Fibroblast of villous mesenchyme (primary cell): ENCODE measurements at regions not wholly inside any gene's neighbourhood (a gene's known extent, or its start where the extent isn't known, plus 50 kb on each side); places are given as distances from the start of the nearest gene placed in this dataset.

ENCODE experiments used
- DNase-seq: peaks from one replicate; pipeline ENCODE4 v3.0.0-alpha.2; 2010; ENCODE audit warnings: low read depth
- H3K4me3 ChIP-seq: 2 replicates; pipeline ENCODE4 v1.5.1; 2011; ENCODE audit warnings: low read depth, mild to moderate bottlenecking, low read length
- TF ChIP-seq, protein P1 (sequence below): IDR thresholded peaks from 2 replicates; pipeline ENCODE4 v1.5.1; 2012; ENCODE audit warnings: low read depth, mild to moderate bottlenecking, low read length; ENCODE audit not compliant: insufficient read depth

DNA sequence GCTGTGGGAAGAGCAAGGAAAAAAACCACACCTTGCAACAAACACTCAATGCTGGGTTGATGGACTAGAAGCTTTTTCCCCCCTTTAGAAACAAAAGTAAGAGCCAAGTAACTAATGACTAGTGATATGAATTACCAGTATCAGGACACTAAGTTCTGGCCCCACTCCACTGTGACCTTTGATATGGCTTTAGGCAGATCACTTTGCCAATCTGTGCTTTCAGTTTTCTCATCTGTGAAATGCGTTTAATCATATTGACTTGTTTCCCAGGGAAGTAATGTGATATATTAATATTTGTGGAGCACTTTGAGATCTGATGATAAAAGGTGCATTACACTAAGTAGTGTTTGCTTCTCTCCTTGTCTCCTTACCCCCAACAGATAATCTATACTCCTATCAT lies 319.3 kb upstream of the SATB1 start:
- no peak overlapping the region for H3K4me3 ChIP-seq
- DNase-seq, result no peak
- TF ChIP-seq, protein P1, sequence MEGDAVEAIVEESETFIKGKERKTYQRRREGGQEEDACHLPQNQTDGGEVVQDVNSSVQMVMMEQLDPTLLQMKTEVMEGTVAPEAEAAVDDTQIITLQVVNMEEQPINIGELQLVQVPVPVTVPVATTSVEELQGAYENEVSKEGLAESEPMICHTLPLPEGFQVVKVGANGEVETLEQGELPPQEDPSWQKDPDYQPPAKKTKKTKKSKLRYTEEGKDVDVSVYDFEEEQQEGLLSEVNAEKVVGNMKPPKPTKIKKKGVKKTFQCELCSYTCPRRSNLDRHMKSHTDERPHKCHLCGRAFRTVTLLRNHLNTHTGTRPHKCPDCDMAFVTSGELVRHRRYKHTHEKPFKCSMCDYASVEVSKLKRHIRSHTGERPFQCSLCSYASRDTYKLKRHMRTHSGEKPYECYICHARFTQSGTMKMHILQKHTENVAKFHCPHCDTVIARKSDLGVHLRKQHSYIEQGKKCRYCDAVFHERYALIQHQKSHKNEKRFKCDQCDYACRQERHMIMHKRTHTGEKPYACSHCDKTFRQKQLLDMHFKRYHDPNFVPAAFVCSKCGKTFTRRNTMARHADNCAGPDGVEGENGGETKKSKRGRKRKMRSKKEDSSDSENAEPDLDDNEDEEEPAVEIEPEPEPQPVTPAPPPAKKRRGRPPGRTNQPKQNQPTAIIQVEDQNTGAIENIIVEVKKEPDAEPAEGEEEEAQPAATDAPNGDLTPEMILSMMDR, result no peak

DNA sequence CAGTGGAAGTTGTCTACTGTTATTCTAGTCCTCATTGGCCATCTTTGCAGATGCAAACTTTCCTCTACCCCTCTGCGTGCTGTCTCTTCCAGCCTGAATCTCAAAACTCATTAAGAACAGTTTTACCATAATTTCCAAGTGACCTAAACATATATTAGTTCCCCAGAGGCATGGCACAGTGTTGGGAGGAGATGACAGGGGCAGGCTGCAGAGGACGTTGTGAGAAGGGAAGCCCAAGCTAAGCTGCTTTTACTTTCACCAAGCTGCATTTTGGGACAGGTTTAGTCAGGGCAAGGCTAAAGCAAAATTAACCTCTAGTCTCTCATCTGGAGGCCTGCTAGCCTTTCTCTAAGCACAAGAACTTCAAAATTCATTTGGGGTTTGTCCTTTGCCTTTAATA lies 318.6 kb upstream of the SATB1 start:
- no peak for DNase-seq
- TF ChIP-seq, protein P1, result no peak
- no peak overlapping the region for H3K4me3 ChIP-seq

DNA sequence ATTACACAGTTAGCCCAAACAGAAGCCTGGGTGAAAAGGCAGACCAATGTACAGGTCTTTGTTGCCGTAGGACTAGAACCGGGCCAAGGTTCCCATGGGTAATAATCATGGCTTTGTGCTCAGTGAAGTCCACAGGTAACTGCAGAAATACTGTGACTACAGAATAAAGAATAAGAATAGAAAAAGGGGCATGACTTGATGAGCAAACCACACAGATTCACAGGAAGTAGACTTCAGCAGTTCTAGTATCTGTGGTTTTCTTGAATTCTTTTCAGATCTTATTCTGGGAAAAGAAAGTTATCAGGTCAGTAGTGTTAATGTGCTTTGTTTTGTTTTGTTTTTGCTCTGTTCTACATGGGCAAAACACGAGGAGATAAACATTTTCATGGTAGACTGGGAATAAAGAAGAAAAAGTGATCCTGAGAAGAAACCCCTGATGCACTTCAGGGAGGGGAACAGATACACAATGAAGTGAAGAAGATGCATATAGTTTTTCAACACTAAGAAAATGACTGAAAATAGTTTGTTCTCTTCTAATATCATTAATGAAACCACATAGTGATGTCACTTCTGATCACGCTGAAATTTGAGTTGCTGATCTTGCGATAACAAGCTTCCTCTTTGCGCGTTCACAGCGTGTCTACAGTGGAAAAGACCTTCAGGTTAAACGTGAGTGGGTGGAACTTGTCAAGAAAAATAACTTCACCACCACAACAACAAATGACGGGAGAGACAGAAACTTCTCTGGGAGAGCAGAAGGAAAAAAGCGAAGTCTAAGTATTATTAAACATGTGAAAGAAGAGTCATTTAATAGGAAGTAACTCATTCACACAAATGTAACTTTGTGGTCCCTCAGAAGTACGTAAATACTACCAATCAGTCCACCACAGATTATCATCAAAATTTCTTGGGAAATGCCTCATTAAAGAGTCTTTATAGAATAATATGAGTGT lies 315.8 kb upstream of the SATB1 start:
- TF ChIP-seq, protein P1, result no peak
- no peak overlapping the region for H3K4me3 ChIP-seq
- no peak for DNase-seq

DNA sequence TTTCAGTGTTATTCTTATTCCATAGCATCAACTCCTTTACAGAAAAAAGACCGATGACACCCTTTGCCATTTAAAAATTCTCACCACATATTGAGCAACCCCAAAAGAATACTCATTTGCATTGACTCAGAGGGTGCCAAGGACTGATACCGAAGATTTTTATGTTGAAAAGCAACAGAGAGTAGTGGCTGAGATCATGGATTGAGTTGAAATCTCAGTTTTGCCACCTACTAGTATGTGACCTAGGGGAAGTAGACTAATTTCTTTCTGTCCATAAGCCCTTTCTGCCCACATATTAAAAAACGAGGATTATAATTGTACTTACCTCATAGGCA lies 313.9 kb upstream of the SATB1 start:
- TF ChIP-seq, protein P1, result no peak
- H3K4me3 ChIP-seq, result no peak overlapping the region
- DNase-seq, result no peak

DNA sequence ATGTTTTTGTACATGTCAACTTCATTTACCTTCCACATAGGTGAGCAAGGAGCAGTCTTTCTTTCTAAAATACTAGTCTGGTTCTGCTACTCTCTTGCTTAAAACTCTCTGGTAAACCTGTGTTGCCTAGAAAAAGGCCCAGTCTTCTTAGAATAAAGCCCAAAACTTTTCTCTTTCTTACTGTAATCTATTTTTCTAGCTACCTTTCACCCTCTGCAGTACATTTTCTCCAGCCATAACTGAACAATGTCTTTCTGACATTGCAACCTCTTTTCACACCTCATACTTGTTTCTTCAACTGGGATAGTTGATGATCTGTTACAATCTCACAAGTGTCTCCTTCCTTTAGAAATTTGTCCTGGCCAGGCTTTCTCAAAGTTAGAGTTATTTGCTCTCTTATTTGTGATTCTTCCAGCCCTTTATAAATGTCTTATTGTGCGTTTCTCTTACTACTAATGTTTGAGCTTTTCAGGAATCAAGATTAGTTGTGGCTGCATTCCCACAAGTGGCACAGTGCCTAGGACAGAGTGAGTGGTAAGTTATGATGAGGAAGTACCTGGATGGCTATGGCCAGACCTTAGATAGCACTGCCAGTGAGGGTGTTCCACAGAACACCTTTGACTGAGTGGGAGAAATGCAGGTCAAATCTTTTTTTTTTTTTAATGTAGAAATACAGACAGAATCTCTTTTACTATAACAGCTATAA lies 313.4 kb upstream of the SATB1 start:
- no peak for DNase-seq
- TF ChIP-seq, protein P1, result no peak

DNA sequence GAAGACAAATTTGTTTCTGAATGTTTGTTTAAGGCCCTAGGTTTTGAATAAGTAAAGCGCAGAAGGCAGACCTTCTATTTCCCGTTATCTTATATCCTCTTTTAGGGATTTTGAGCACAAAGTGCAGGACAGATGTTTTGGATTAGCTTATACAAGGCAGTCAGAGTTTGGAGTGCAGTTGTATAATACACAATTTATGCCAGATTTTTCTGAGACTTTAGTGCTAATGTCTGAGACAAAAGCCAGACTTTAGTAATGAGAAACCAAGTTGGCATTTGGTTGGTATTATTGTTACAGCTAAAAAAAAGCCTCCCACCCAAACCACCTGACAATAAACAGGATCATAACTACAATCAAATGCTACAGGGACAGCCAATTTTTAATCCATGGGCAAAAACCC lies 309.9 kb upstream of the SATB1 start:
- TF ChIP-seq, protein P1, result no peak
- no peak overlapping the region for H3K4me3 ChIP-seq
- DNase-seq, result no peak

More for the DNA sequence above, 313.4 kb upstream of the SATB1 start:
- H3K4me3 ChIP-seq, result no peak overlapping the region

DNA sequence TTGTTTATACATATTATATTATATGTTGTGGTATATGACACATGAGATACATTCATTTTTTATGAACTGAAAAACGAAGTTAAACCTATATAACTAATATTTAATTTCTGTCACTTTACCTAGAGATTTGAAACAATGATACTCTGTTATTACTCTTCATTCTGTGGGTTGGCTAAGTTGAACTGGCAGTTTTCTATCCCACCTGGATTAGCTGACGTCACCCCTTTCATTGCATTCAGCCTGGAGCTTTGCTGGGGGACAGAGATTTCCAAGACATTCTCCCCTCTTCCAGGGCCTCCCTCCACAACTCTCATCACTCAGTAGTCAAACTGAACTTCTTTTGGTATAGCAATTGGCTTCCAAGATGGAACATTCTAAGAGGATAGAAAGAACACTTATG lies 309.2 kb upstream of the SATB1 start:
- H3K4me3 ChIP-seq, result no peak overlapping the region
- DNase-seq, result no peak
- TF ChIP-seq, protein P1, result no peak
